MM.1S (cell line): ENCODE measurements at regions not wholly inside any gene's neighbourhood (a gene's known extent, or its start where the extent isn't known, plus 50 kb on each side); places are given as distances from the start of the nearest gene placed in this dataset.
"Not testable (repeated sequence)": the region's sequence is repeated elsewhere in the genome, so short reads cannot be mapped to it uniquely, and the experiment has no call there.

ENCODE experiments used
- EZH2 ChIP-seq: fragments of 300-600 bp; sonication (generic); optimal IDR thresholded peaks from 2 replicates; pipeline ENCODE3; 2017; ENCODE audit warnings: low read depth, mild to moderate bottlenecking, antibody characterized with exemption, low read length, mixed read lengths
- EZH2phosphoT487 ChIP-seq: fragments of 300-600 bp; sonication (generic); IDR thresholded peaks from 2 replicates; pipeline ENCODE4 v1.6.1; 2018; ENCODE audit warnings: antibody characterized with exemption, low read length
- TF ChIP-seq, protein P1 (sequence below): fragments of 300-600 bp; sonication (generic); IDR thresholded peaks from 2 replicates; pipeline ENCODE4 v1.5.1; 2016; ENCODE audit warnings: antibody characterized with exemption, low read length, mixed read lengths

DNA sequence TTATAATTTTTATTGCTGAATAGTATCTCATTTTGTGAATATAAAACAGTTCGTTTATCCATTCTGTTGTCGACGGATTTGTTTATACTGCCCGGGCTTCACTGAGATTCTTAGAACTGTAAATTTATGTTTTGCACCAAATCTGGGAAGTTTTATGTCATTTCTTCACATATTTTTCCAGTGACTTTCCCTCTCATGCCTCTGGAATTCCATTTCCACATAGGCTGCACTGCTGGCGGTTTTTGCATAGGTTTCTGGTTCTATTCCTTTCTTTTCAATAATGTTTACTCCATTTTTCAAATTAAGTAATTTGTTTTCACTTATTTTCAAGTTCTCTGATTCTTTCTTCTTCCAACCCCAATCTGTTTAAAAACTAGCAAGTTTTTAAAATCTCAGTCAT lies 130.1 kb downstream of the NPIPB11 start:
- TF ChIP-seq, protein P1, sequence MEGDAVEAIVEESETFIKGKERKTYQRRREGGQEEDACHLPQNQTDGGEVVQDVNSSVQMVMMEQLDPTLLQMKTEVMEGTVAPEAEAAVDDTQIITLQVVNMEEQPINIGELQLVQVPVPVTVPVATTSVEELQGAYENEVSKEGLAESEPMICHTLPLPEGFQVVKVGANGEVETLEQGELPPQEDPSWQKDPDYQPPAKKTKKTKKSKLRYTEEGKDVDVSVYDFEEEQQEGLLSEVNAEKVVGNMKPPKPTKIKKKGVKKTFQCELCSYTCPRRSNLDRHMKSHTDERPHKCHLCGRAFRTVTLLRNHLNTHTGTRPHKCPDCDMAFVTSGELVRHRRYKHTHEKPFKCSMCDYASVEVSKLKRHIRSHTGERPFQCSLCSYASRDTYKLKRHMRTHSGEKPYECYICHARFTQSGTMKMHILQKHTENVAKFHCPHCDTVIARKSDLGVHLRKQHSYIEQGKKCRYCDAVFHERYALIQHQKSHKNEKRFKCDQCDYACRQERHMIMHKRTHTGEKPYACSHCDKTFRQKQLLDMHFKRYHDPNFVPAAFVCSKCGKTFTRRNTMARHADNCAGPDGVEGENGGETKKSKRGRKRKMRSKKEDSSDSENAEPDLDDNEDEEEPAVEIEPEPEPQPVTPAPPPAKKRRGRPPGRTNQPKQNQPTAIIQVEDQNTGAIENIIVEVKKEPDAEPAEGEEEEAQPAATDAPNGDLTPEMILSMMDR, result not testable (repeated sequence)
- not testable (repeated sequence) for TF ChIP-seq EZH2, EZH2phosphoT487
